ENCODE measurements at regions not wholly inside any gene's neighbourhood (a gene's known extent, or its start where the extent isn't known, plus 50 kb on each side); places are given as distances from the start of the nearest gene placed in this dataset.

GRCh38 chr3:22916933-22917332, 286.2 kb upstream of the UBE2E2 start:
- no peak for DNase-seq

DNA sequence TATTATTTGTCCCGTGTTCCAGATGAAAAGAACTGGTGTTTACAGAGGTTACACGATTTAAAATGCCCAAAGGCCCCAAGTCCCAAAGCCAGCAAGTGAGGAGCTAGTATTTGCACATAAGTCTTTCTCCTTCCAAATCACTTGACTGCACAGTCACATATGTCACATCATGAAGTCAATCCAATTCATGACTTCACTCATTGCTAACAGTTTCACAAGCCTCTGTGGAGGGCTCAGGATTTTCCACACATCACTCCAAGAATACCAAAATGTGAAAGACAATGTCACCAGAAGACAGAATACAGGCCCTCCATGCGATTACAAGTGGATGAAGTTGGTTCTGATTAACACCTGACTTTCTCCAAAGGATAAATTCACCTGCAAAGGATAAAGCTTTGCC, 283.1 kb upstream of the UBE2E2 start:
- no peak for DNase-seq

DNA sequence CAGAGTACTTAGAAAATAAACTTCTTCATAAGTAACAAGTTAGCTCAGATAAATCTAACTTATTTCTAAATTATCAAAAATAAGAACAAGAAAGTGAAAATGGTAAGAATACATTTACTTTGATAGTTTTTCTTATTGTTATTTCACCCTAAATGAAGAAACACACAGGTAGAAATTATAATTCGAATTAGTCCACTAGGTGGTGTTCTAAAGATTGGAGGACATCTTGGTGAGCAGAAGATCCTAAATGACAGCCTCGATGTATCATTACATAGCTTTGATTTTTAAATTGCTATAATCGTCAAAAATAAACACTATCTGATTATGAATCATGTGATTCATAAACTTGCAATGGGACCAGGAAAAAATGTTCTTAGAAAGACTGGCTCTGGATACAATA, 280.8 kb upstream of the UBE2E2 start:
- DNase-seq, result no peak

DNA sequence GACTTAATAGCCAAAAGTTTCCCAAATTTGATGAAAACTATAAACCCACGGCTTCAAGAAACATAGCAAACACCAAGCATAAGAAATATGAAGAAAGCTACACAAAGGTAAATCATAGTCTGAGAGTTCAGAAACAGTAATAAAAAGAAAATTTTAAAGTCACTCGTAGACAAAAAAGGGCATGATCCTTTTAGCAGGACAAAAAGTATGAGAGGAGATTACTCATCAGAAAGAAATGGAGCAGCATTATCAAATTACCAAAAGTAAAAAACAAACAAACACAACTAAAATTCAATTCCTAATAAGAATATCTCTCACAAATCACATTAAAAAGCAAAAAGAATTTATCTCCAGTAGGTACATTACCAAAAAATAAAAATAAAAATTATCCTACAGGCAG, 279.4 kb upstream of the UBE2E2 start:
- DNase-seq, result no peak

DNA sequence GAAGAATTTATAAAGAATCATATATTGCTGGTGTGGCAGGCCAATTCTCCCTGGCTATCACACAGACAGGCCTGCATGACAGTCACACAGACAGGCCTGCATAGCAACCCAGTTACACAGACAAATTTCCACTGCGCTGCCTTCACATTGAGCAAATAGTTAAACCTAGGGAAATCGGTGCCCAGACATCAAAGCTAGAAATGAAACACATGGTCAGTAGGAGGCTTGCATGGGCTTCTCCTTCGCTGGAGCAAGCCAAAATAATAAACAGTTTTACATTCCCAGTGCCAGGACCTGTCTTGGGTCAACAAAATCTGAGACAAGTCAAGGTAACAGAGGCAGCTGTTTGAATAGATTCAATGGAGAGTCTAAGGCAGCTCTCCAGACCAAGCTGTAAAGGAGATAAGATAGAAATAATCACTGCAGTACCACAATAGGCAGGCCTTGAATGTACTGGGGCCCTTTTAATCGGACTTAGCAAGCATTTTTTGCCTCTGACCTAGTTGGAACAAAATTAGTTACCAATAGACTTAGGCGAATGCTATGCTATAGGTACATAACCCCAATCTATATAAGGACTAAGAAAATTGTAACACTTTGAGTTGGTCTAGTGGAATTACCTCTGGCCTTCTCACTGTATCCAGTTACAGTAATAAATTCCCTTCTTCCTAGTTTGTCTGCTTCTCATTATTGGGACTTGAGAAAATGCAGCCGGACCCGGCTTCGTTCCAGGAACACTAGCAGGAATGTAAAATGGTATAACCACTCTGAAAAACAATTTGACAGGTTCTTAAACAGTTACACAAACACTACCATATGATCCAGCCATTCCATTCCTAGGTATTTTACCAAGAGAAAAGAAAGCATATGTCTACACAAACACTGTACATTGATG, 274.7 kb upstream of the UBE2E2 start:
- no peak for DNase-seq

DNA sequence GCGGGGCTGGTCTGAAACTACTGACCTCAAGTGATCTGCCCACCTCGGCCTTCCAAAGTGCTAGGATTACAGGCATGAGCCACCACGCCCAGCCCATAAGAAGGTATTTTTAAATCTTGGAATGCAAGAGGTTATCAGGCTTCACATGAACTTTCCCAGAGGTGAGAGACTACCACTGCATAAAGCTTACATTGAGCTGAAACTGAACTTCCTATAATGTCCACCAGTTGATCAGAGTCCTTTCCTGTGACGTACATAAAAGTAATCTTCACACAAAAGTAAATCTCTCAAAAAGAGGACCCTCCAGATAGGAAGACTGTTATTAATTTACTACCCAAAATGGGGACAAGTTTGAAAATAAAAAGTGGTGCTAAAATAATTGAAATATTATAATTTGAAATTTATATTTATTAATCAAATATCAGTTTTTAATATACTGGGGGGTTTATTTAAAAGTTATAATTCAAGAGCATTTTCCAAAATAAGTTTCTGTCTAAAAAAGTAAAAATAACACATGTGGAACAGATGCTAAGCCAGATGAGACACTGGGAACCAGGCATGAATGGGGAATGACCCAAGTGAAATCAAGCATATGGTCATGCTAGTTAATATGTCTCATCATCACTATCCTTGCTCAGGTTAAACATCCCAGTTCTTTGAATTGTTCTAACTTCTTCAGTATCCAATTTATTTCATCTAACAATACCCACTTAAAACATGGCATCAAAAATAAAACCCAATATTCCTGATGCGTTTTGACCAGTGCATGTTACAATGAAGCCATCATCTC, 269.9 kb upstream of the UBE2E2 start:
- DNase-seq, result no peak

GRCh38 chr3:22933841-22934116, 269.3 kb upstream of the UBE2E2 start:
- no peak for DNase-seq

DNA sequence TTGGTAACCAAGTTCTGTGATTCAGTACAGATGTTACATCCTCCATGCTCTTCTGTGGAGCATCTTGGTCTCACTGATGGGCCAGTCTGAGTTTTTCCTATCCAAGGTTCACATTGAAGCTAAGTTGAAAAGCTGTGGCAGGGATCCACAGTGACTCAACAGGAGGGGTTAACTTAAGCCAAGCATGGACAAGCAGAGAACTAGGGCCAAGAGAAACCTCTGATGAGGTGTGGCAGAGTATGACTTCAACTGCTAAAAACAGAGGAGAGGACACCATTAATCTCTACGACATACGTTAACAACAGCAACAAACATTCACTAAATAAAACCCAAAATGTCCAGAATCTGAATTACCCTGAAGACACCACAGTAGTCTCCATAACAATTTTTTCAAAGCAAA, 268.1 kb upstream of the UBE2E2 start:
- no peak for DNase-seq

DNA sequence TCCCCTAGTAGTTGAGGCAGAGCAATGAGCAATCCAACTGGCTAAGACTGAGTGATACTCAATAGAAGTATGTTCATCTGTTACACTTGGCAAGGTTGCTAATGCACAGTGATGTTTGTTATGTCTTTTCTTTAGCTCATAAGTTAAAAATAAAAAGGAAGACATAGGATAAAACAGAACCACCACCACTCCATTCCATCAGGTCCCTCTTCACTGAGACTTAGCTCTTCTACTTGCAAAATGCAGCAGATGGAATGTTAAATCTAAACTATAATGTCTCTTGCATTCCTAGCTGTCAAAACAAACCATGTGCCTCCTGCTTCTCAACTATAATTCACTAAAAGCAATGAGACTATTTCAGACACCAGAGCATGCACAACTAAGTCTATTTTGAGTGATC, 265.6 kb upstream of the UBE2E2 start:
- no peak for DNase-seq

- no peak for DNase-seq
These were observed 264.4 kb upstream of the UBE2E2 start for GRCh38 chr3:22938739-22939138.

DNA sequence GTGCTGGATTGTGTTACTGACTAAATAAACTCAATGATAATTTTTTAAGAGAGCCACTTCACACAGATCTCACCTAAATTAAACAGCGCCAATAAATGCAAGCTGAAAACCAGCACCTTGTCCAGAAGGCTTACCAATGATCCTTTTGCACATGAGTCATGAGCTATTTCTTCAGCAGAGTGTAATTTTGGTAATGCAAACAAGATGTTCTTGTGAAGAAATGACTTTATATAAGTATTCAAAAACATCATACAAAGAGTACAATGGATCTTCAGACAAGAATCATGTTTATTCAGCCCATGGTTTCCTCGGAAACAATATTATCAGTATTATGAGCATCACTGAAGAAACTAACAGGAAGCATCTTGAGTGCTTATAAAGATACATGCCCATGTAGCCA, 263.8 kb upstream of the UBE2E2 start:
- DNase-seq, result no peak

DNA sequence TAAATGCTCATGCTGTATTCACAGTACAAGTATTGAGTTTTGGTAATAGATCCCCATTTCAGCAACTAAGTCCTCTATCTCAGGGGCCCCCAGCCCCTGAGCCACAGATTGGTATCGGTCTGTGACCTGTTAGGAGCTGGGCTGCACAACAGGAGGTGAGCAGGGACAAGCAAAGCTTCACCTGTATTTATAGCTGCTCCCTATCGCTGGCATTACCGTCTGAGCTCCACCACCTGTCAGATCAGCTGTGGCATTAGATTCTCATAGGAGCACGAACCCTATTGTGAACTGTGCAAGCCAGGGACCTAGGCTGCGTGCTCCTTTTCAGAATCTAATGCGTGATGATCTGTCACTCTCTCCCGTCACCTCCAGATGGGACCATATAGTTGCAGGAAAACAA, 262.8 kb upstream of the UBE2E2 start:
- DNase-seq, result no peak

DNA sequence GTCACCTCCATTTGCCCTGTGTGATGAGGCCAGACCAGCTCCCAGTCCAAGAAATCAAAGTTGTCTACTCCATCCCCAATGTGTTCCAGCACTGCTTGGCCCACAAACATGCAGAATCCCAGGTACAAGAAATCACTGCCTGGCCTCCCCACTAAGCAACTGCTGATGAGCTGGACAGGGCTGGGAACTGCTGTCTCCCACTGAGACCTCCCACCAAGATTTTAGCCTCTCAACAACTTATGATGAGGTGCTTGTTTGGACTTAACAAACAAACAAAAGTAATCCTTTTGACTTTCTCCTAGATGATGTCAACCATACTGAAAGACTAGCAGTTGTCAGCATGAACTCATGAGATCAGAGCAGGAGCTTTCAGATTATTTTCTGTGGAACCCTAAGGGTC, 260.1 kb upstream of the UBE2E2 start:
- DNase-seq, result no peak

DNA sequence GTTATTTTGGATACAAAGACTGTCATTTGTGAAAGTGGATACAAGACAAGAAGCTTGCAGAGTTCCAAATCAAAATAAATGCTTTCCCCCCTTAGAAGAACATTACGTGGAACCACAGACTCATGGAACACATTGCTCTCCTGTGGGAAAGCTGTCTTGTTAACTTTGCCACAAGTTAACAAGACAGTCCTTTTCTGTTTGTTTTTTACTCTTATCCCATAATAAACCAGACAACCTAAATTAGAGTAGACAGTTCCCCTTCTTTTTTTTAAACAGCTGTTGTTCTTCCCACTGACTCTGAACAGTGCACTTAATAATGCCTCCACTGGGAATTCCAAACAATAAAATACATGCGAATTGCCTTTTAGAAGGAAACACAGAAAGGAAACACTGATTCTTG, 255.3 kb upstream of the UBE2E2 start:
- no peak for DNase-seq

DNA sequence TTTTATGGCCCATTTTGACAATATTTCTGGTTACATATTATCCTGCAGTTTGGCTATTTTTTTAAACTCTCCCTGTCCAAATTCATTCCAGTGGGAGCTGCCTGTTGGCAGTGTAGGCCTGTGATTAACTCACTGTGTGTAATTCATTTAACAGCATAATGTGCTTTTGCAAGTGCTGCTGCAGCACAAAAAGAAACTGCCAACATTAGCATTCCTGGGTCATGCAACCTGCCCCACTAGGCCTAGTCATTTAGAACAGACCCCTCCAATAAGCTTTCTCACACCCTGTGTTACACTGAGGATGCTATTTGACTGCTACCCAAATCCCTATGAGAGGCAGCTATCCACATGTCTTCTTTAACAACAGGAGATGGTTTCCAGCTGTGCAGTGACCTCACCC, 251.2 kb upstream of the UBE2E2 start:
- DNase-seq, result no peak

GRCh38 chr3:22952860-22953259, 250.3 kb upstream of the UBE2E2 start:
- DNase-seq, result no peak

- no peak for DNase-seq
These were observed 243.5 kb upstream of the UBE2E2 start for GRCh38 chr3:22959593-22959992.

DNA sequence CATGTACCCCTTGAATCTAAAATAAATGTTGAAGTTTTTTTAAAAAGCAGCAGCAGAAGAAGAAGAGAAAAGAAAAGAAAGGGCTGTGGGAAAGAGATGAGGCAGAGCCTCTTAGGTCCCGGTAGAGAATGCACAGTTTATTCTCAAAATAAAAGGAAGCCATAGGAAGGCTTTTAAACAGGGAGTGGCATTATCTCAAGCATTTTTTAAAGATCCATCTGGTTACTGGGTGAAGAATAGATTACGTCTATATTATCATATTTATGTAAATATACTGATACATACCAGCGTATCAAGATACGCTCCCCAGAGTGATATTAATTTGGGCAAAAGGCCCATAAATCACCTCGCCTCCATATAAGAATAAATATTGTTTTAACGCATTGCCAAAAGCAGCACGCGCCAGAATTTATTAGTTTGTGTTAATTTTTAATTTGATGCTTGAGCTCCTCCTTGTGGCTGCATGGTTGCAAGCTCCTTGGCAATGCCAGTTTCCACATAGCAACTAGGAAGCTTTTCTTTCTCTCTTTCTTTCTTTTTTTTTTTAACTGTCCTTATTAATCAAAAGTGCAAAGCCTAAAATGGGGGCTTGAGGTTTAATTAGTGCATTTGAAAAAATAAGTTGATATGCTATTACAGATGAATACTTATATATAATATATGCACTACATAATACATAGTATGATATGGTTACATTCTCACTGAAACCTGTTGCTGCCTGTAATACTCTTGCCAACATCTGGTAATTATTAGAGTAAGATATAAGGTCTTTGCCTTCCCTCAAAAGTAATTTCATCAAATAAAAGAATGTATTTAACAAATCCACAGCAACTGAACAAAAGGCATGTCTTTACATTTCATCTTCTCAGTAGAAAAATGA, 242.8 kb upstream of the UBE2E2 start:
- DNase-seq, result no peak

DNA sequence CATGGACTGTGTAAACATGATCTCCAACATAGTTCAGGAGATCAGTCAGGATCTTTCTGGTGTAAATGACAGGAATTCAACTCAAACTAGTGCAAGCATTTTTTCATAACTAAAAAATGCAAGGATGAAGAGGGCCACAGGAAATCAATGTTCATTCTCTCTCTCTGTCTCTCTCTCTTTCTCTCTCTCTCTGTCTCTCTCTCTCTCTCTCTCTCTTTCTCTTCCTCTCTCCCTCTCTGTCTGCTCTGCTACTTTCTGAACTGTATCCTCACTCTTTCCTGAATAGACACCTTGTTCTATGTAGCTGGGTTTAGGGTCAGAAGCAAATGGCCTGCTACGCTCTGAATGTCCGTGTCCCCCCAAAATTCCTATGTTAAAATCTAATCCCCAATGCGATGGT, 240.9 kb upstream of the UBE2E2 start:
- DNase-seq, result no peak

DNA sequence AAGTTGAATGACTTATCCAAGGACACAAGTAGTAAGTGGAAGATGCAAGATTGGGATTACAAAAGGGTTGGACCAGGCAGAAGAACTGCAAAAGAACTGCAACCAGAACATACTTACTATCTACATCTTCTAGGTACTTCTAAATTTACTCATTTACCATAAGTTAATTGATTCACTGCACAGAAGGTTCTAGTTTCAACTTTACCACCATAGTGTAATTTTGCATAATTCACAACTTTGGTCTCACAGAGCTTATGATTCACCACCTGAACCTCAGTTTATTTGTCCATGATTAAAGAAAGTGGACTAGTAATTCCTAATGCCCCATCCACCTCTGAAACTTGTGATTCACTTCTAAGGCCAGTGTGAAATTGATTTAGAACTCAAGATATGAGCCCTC, 236.8 kb upstream of the UBE2E2 start:
- no peak for DNase-seq

DNA sequence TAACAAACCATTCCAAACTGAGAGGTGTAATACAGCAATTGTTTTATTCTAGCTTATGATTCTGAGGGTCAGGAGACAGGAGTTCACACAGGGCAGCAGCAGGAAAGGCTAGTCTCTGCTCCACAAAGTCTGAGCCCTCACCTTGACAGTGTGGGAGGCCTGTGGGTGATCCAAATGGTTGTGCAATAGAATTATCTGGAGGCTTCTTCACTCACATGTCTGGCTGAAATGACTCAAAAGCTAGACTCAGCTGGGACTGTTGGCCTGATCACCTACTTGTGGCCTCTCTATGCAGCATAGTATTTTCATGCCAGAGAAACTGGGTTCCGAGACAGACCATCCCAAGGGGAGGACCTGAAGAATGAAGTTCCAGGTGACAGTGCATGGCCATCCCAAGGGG, 233.9 kb upstream of the UBE2E2 start:
- no peak for DNase-seq

DNA sequence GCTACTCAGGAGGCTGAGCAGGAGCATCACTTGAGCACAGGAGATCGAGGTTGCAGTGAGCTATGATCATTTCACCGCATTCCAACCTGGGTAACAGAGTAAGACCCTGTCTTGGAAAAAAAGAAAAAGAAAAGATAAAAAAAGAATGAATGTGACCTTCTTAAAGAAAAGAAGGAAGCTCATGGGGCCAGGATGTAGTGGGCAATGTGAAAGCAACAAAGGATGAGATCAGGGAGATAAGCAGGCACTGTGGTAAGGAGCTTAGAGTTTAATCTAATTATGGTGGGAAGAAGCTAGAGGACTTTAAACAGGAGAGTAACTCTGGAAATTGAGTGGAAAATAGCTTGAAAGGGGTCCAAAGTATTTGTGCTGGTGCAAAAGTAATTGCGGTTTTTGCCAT, 231.6 kb upstream of the UBE2E2 start:
- no peak for DNase-seq

- DNase-seq, result no peak
These were observed 226.1 kb upstream of the UBE2E2 start for GRCh38 chr3:22977042-22977441.

Measured in stimulated activated CD8-positive, alpha-beta memory T cell treated with anti-CD3 and anti-CD28 coated beads, Interleukin-4, amount 100 ng/mL, for 48 hours (primary cell).